Lung (tissue), 11 donors: ENCODE measurements at regions not wholly inside any gene's neighbourhood (a gene's known extent, or its start where the extent isn't known, plus 50 kb on each side); places are given as distances from the start of the nearest gene placed in this dataset.
"Not testable (repeated sequence)": the region's sequence is repeated elsewhere in the genome, so short reads cannot be mapped to it uniquely, and the experiment has no call there.

Source experiments
- ATAC-seq: fragments of 200-7000 bp; cut with Tn5 transposase; one replicate; pipeline ENCODE4 v1.9.1; 2020; ENCODE audit warnings: moderate number of reproducible peaks; ENCODE audit not compliant: insufficient read depth, low FRiP score
- DNase-seq, 3 donors: peaks; one replicate each; pipeline ENCODE4 v3.0.0-alpha.2; 2013 to 2017
- H3K27ac ChIP-seq, 2 donors: one replicate each; pipeline ENCODE4 v1.5.1; 2013; ENCODE audit warnings: mild to moderate bottlenecking in 2 of 2, moderate library complexity in 2 of 2, control low read depth in 1 of 2, inconsistent platforms in 1 of 2, low read depth in 1 of 2, low read length in 1 of 2
- H3K27me3 ChIP-seq, 3 donors: one replicate each; pipeline ENCODE4 v1.5.1; 2013; ENCODE audit warnings: low read length in 2 of 3; ENCODE audit not compliant: control insufficient read depth in 3 of 3, insufficient read depth in 3 of 3
- H3K36me3 ChIP-seq, 4 donors: one replicate each; pipeline ENCODE4 v1.5.1; 2013; ENCODE audit warnings: low read length in 4 of 4, mild to moderate bottlenecking in 1 of 4, moderate library complexity in 1 of 4; ENCODE audit not compliant: control insufficient read depth in 4 of 4, insufficient read depth in 4 of 4
- H3K4me1 ChIP-seq, 5 donors: one replicate each; pipeline ENCODE4 v1.5.1; 2013; ENCODE audit warnings: low read length in 5 of 5, mild to moderate bottlenecking in 2 of 5, moderate library complexity in 1 of 5; ENCODE audit not compliant: control insufficient read depth in 5 of 5, insufficient read depth in 5 of 5
- H3K4me3 ChIP-seq: one replicate; pipeline ENCODE4 v1.5.1; 2013; ENCODE audit warnings: mild to moderate bottlenecking, control low read depth, moderate library complexity
- H3K9ac ChIP-seq, 2 donors: one replicate each; pipeline ENCODE4 v1.5.1; 2013; ENCODE audit warnings: low read length in 2 of 2, control low read depth in 1 of 2; ENCODE audit not compliant: insufficient read depth in 1 of 2
- H3K9me3 ChIP-seq, 4 donors: one replicate each; pipeline ENCODE4 v1.5.1; 2013; ENCODE audit warnings: low read length in 3 of 4, mild to moderate bottlenecking in 1 of 4, moderate library complexity in 1 of 4; ENCODE audit not compliant: control insufficient read depth in 4 of 4, insufficient read depth in 3 of 4
- CTCF ChIP-seq: IDR thresholded peaks from 2 replicates; pipeline ENCODE4 v1.5.1; 2012; ENCODE audit warnings: mild to moderate bottlenecking; ENCODE audit errors: control extremely low read depth, extremely low read depth
- WGBS, 2 donors: extraction: QIAGEN DNeasy Blood & Tissue Kit; methylation state at CpG; one replicate each; pipeline ENCODE4 v1.1.7; 2013; 5-methylcytosine and 5-hydroxymethylcytosine counted together
- donor health status: control.
- donor health status: control.
- donor health status: Bipolar disorder and iron deficiency.
- donor health status: healthy.
- donor health status: DM: yes; HTN: yes; CAD: no.

- ATAC-seq = no peak
- Histone ChIP-seq H3K4me3 (no peak overlapping the region), H3K4me1 (no peaks in the 10 kb centered on the region), H3K9me3 (peaks cover 0 to 5% (median 0%) of the 10 kb centered on the region in 4 donors), H3K27me3 (no peaks in the 10 kb centered on the region), H3K9ac (no peak overlapping the region), H3K27ac (no peak overlapping the region), H3K36me3 (no peaks in the 10 kb centered on the region)
- TF ChIP-seq CTCF = no peak
- 92 to 93% methylated on average over 1 of the region's 1 CpG for WGBS, 2 donors
- no peak for DNase-seq
Measured at GRCh38 chr17:37859451-37859850, 64.8 kb upstream of the TBC1D3K start.

DNA sequence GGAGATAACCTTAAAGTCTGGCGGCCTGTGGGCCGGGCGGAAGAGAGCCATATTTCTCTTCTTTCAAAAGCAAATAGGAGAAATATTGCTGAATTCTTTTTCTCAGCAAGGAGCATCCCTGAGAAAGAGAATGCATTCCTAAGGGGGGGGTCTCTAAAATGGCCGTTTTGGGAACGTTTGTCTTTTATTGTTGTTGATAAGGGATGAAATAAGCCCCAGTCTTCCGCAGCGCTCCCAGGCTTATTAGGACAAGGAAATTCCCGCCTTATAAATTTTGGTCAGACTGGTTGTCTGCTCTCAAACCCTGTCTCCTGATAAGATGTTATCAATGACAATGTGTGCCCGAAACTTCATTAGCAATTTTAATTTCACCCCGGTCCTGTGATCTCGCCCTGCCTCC lies 65.8 kb upstream of the TBC1D3K start:
- not testable (repeated sequence) for H3K4me1 ChIP-seq, H3K9ac ChIP-seq, H3K27ac ChIP-seq, ATAC-seq, DNase-seq, H3K36me3 ChIP-seq, H3K9me3 ChIP-seq, H3K4me3 ChIP-seq, H3K27me3 ChIP-seq
- WGBS, 2 donors = 87 to 92% methylated on average over 11 of the region's 11 CpGs

- peaks cover 0 to 3% (median 0%) of the 10 kb centered on the region in 3 donors for H3K27me3 ChIP-seq
Measured at GRCh38 chr17:37856245-37856644, 68.0 kb upstream of the TBC1D3K start.

GRCh38 chr17:37849617-37849972 lies 74.6 kb upstream of the TBC1D3K start:
- Histone ChIP-seq H3K27ac (no peak overlapping the region), H3K9me3 (no peaks in the 10 kb centered on the region), H3K27me3 (peaks cover 0 to 3% (median 0%) of the 10 kb centered on the region in 3 donors), H3K9ac (no peak overlapping the region), H3K36me3 (no peaks in the 10 kb centered on the region), H3K4me3 (no peak overlapping the region), H3K4me1 (peaks cover 0 to 3% (median 0%) of the 10 kb centered on the region in 5 donors)
- ATAC-seq = no peak
- DNase-seq = no peak
- 89 to 91% methylated on average over 3 of the region's 3 CpGs for WGBS, 2 donors
- TF ChIP-seq CTCF = no peak

More at GRCh38 chr17:37856245-37856644, 68.0 kb upstream of the TBC1D3K start:
- no peak for TF ChIP-seq CTCF
- ATAC-seq (no peak), DNase-seq (no peak)
- H3K9ac ChIP-seq = no peak overlapping the region
- no peak overlapping the region for H3K4me3 ChIP-seq
- H3K9me3 ChIP-seq = peaks cover 0 to 5% (median 0%) of the 10 kb centered on the region in 4 donors
- no peak overlapping the region for H3K27ac ChIP-seq
- 78 to 83% methylated on average over 1 of the region's 1 CpG for WGBS, 2 donors
- no peaks in the 10 kb centered on the region for H3K4me1 ChIP-seq
- no peaks in the 10 kb centered on the region for H3K36me3 ChIP-seq
